H9 (cell line): ENCODE measurements at regions not wholly inside any gene's neighbourhood (a gene's known extent, or its start where the extent isn't known, plus 50 kb on each side); places are given as distances from the start of the nearest gene placed in this dataset.

Source experiments
- DNase-seq: peaks from one replicate; pipeline ENCODE4 v3.0.0-alpha.2; 2017
- H2AFZ ChIP-seq: one replicate; pipeline ENCODE4 v1.6.1; 2013; ENCODE audit warnings: mild to moderate bottlenecking, low read length, control low read depth, moderate library complexity
- H2AK5ac ChIP-seq: 2 replicates; pipeline ENCODE4 v1.6.1; 2013; ENCODE audit warnings: low read length, control low read depth, mixed read lengths; ENCODE audit not compliant: insufficient read length
- H2BK120ac ChIP-seq: one replicate; pipeline ENCODE4 v1.6.1; 2013; ENCODE audit warnings: low read depth, mild to moderate bottlenecking, low read length, control low read depth, inconsistent platforms; ENCODE audit not compliant: poor library complexity, severe bottlenecking
- H2BK12ac ChIP-seq: 2 replicates; pipeline ENCODE4 v1.6.1; 2013; ENCODE audit warnings: low read length, control low read depth, mixed read lengths, low read depth; ENCODE audit not compliant: insufficient read length
- H2BK15ac ChIP-seq: 2 replicates; pipeline ENCODE4 v1.6.1; 2013; ENCODE audit warnings: low read depth, low read length, control low read depth
- H2BK20ac ChIP-seq: one replicate; pipeline ENCODE4 v1.6.1; 2013; ENCODE audit warnings: low read depth, mild to moderate bottlenecking, low read length, control low read depth, inconsistent platforms; ENCODE audit not compliant: poor library complexity, severe bottlenecking
- H2BK5ac ChIP-seq: 2 replicates; pipeline ENCODE4 v1.6.1; 2013; ENCODE audit warnings: low read length, control low read depth, mixed read lengths; ENCODE audit not compliant: insufficient read length
- H3K14ac ChIP-seq: 2 replicates; pipeline ENCODE4 v1.6.1; 2013; ENCODE audit warnings: low read length, control low read depth; ENCODE audit not compliant: insufficient read depth
- H3K18ac ChIP-seq: 2 replicates; pipeline ENCODE4 v1.6.1; 2013; ENCODE audit warnings: low read depth, mild to moderate bottlenecking, mixed read lengths, low read length, control low read depth; ENCODE audit not compliant: insufficient read length
- H3K23ac ChIP-seq: 2 replicates; pipeline ENCODE4 v1.6.1; 2013; ENCODE audit warnings: low read length, control low read depth, mixed read lengths, low read depth; ENCODE audit not compliant: insufficient read length
- H3K23me2 ChIP-seq: 2 replicates; pipeline ENCODE4 v1.6.1; 2013; ENCODE audit warnings: low read depth, mild to moderate bottlenecking, mixed read lengths, low read length, control low read depth; ENCODE audit not compliant: insufficient read length, poor library complexity, severe bottlenecking
- H3K27ac ChIP-seq: 2 replicates; pipeline ENCODE4 v1.5.1; 2013; ENCODE audit warnings: low read length, control low read depth, mixed read lengths, low read depth; ENCODE audit not compliant: insufficient read length
- H3K27me3 ChIP-seq: 2 replicates; pipeline ENCODE4 v1.6.1; 2013; ENCODE audit warnings: low read length, control low read depth, inconsistent platforms; ENCODE audit not compliant: insufficient read depth
- H3K4ac ChIP-seq: 2 replicates; pipeline ENCODE4 v1.6.1; 2013; ENCODE audit warnings: low read depth, mild to moderate bottlenecking, control low read depth, inconsistent platforms, low read length, moderate library complexity
- H3K4me1 ChIP-seq: 2 replicates; pipeline ENCODE4 v1.6.1; 2013; ENCODE audit warnings: low read length, control low read depth, inconsistent platforms; ENCODE audit not compliant: insufficient read depth
- H3K4me2 ChIP-seq: 2 replicates; pipeline ENCODE4 v1.6.1; 2013; ENCODE audit warnings: low read length, control low read depth, mixed read lengths; ENCODE audit not compliant: insufficient read length, insufficient read depth
- H3K56ac ChIP-seq: 2 replicates; pipeline ENCODE4 v1.6.1; 2013; ENCODE audit warnings: low read depth, mild to moderate bottlenecking, mixed read lengths, low read length, control low read depth; ENCODE audit not compliant: insufficient read length
- H3K79me1 ChIP-seq: 2 replicates; pipeline ENCODE4 v1.6.1; 2013; ENCODE audit warnings: low read depth, mild to moderate bottlenecking, moderate library complexity, low read length, control low read depth, inconsistent platforms; ENCODE audit not compliant: insufficient read depth, poor library complexity, severe bottlenecking
- H3K79me2 ChIP-seq: 2 replicates; pipeline ENCODE4 v1.6.1; 2013; ENCODE audit warnings: low read length, control low read depth, inconsistent platforms; ENCODE audit not compliant: insufficient read depth
- H3K9ac ChIP-seq: 2 replicates; pipeline ENCODE4 v1.6.1; 2013; ENCODE audit warnings: low read length, control low read depth, mixed read lengths; ENCODE audit not compliant: insufficient read length; ENCODE audit errors: extremely low read depth
- H3K9me3 ChIP-seq: one replicate; pipeline ENCODE4 v1.6.1; 2013; ENCODE audit warnings: low read depth, low read length, inconsistent platforms; ENCODE audit not compliant: control insufficient read depth
- H3T11ph ChIP-seq: one replicate; pipeline ENCODE4 v1.6.1; 2013; ENCODE audit warnings: mild to moderate bottlenecking, low read length, control low read depth, inconsistent platforms
- H4K20me1 ChIP-seq: one replicate; pipeline ENCODE4 v1.6.1; 2013; ENCODE audit not compliant: control insufficient read depth, insufficient read length, insufficient read depth
- H4K5ac ChIP-seq: 2 replicates; pipeline ENCODE4 v1.6.1; 2013; ENCODE audit warnings: low read depth, mild to moderate bottlenecking, mixed read lengths, low read length, control low read depth; ENCODE audit not compliant: insufficient read length
- H4K8ac ChIP-seq: replicated peaks from 2 replicates; pipeline ENCODE4 v1.6.1; 2013; ENCODE audit warnings: low read length, control low read depth, mixed read lengths, low read depth; ENCODE audit not compliant: insufficient read length
- H4K91ac ChIP-seq: 2 replicates; pipeline ENCODE4 v1.6.1; 2013; ENCODE audit warnings: low read depth, mild to moderate bottlenecking, moderate library complexity, mixed read lengths, low read length, control low read depth; ENCODE audit not compliant: insufficient read length
- H3K27ac Mint-ChIP-seq, 3 experiments: 2 replicates in 2 of 3; 3 replicates in 1 of 3; pipeline ENCODE4 v1.8.0; 2020 to 2021; ENCODE audit warnings: mixed read lengths in 3 of 3, mild to moderate bottlenecking in 1 of 3, moderate library complexity in 1 of 3
- H3K27me3 Mint-ChIP-seq: 2 replicates; pipeline ENCODE4 v1.8.0; 2021; ENCODE audit warnings: low read depth, mild to moderate bottlenecking, moderate library complexity, mixed read lengths
- H3K36me3 Mint-ChIP-seq, 3 experiments: 2 replicates in 2 of 3; 3 replicates in 1 of 3; pipeline ENCODE4 v1.8.0; 2020 to 2021; ENCODE audit warnings: low read depth in 3 of 3, mixed read lengths in 3 of 3; ENCODE audit not compliant: insufficient read depth in 1 of 3
- H3K4me1 Mint-ChIP-seq, 2 experiments: 2 replicates each; pipeline ENCODE4 v1.8.0; 2020; ENCODE audit warnings: mixed read lengths in 2 of 2
- H3K4me3 Mint-ChIP-seq, 2 experiments: 2 replicates in 1 of 2; 3 replicates in 1 of 2; pipeline ENCODE4 v1.8.0; 2020 to 2021; ENCODE audit warnings: mild to moderate bottlenecking in 2 of 2, mixed read lengths in 2 of 2, moderate library complexity in 1 of 2
- H3K9me3 Mint-ChIP-seq, 2 experiments: 2 replicates in 1 of 2; 3 replicates in 1 of 2; pipeline ENCODE4 v1.8.0; 2020; ENCODE audit warnings: mild to moderate bottlenecking in 2 of 2, mixed read lengths in 2 of 2, moderate library complexity in 1 of 2
- WGBS: extraction: QIAGEN DNeasy Blood & Tissue Kit; methylation state at CpG from one replicate; pipeline ENCODE4 v1.1.7; 2013; ENCODE audit warnings: missing lambda C conversion rate, low lambda C conversion rate, mixed read lengths; ENCODE audit not compliant: insufficient read length; ENCODE audit errors: extremely low coverage; 5-methylcytosine and 5-hydroxymethylcytosine counted together
- TF ChIP-seq, protein P1 (sequence below): fragments of 200-600 bp; sonication (generic); conservative IDR thresholded peaks from 3 replicates; pipeline ENCODE4 v1.8.0; 2021; ENCODE audit warnings: antibody characterized with exemption, mild to moderate bottlenecking

DNA sequence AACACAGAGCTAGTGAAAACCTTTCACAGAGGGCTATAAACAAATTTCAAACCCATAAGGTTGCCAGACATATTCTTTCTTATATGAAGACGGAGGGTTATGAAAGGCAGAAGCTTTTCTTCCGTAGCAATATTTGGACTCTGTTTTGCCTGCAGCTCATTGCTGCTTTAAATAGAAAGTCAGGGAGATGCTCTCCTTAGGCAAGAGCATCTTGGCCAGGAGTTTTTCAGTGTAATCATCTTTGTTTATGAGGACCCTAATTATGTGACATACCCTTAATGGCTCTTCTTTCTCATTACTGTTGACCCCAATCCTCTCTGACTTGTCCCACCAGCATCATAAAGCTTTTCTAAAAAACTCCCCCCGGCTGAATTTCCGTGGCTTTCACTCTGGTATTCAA is 433.4 kb upstream of the NRXN1 start:
- H4K91ac ChIP-seq, result no peak overlapping the region
- no peak overlapping the region for H3K4me3 Mint-ChIP-seq
- H2BK12ac ChIP-seq, result no peak overlapping the region
- H2BK120ac ChIP-seq, result no peak overlapping the region
- no peak overlapping the region for H3K23ac ChIP-seq
- TF ChIP-seq, protein P1, sequence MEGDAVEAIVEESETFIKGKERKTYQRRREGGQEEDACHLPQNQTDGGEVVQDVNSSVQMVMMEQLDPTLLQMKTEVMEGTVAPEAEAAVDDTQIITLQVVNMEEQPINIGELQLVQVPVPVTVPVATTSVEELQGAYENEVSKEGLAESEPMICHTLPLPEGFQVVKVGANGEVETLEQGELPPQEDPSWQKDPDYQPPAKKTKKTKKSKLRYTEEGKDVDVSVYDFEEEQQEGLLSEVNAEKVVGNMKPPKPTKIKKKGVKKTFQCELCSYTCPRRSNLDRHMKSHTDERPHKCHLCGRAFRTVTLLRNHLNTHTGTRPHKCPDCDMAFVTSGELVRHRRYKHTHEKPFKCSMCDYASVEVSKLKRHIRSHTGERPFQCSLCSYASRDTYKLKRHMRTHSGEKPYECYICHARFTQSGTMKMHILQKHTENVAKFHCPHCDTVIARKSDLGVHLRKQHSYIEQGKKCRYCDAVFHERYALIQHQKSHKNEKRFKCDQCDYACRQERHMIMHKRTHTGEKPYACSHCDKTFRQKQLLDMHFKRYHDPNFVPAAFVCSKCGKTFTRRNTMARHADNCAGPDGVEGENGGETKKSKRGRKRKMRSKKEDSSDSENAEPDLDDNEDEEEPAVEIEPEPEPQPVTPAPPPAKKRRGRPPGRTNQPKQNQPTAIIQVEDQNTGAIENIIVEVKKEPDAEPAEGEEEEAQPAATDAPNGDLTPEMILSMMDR, result no peak
- no CpG with 5 or more reads among the region's 4 CpGs for WGBS
- H3K4me2 ChIP-seq, result no peak overlapping the region
- no peak overlapping the region for H4K5ac ChIP-seq
- H3K9me3 ChIP-seq, result no peaks in the 10 kb centered on the region
- no peak overlapping the region for H3K4ac ChIP-seq
- H4K20me1 ChIP-seq, result no peaks in the 10 kb centered on the region
- no peaks in the 10 kb centered on the region for H3K79me2 ChIP-seq
- no peaks in the 10 kb centered on the region for H3K79me1 ChIP-seq
- H3K56ac ChIP-seq, result no peak overlapping the region
- H3K4me1 ChIP-seq, result no peaks in the 10 kb centered on the region
- no peak overlapping the region for H3K14ac ChIP-seq
- no peaks in the 10 kb centered on the region for H3K27me3 ChIP-seq
- DNase-seq, result no peak
- no peak overlapping the region for H2BK20ac ChIP-seq
- H3K36me3 Mint-ChIP-seq, result no peaks in the 10 kb centered on the region
- no peaks in the 10 kb centered on the region for H3K9me3 Mint-ChIP-seq
- no peak overlapping the region for H3K27ac Mint-ChIP-seq
- no peak overlapping the region for H2AFZ ChIP-seq
- H2BK5ac ChIP-seq, result no peak overlapping the region
- no peaks in the 10 kb centered on the region for H3K23me2 ChIP-seq
- no peak overlapping the region for H2AK5ac ChIP-seq
- H2BK15ac ChIP-seq, result no peak overlapping the region
- H3K18ac ChIP-seq, result no peak overlapping the region
- H3K27me3 Mint-ChIP-seq, result no peaks in the 10 kb centered on the region
- H3T11ph ChIP-seq, result no peak overlapping the region
- no peak overlapping the region for H3K27ac ChIP-seq
- no peaks in the 10 kb centered on the region for H3K4me1 Mint-ChIP-seq
- H3K9ac ChIP-seq, result no peak overlapping the region
- no peak overlapping the region for H4K8ac ChIP-seq
